ENCODE measurements at regions not wholly inside any gene's neighbourhood (a gene's known extent, or its start where the extent isn't known, plus 50 kb on each side); places are given as distances from the start of the nearest gene placed in this dataset.

DNA sequence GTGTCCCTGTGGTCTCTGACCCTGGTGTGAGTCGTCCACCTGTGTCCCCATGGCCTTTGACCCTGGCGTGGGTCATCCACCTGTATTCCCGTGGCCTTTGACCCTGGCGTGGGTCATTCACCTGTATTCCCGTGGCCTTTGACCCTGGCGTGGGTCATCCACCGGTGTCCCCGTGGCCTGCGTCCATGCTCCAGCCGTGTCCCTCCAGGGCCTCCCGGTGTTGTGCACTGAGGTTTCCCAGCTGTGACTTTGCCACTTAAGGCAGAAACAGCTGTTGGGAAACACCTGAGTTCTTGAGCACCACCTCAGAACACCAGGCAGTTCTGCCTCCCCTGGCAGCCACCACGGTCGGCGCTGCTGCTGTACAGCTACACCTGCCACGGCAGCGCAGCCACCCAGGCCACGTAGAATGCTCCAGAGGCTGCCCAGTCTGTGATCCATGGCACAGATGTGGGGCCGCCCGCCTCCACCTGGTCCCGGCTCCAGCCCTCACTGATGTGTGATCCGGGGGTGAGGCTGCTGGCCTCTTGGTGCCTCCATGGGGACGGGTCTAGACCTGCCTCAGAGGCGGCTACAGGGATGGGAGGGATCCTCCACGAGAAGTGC, 69.1 kb upstream of the GALNT9 start:
- ATAC-seq (no peak), DNase-seq (ENCODE audit: low spot score) (no peak)
- peaks cover 0 to 6% of the 10 kb centered on the region in 2 donors for H3K4me1 Mint-ChIP-seq (ENCODE audit: low read depth in 2 of 2)
- no peak overlapping the region for H3K4me3 Mint-ChIP-seq
- peaks cover 3% of the 10 kb centered on the region for H3K9me3 Mint-ChIP-seq
- peaks cover 0 to 25% of the 10 kb centered on the region in 2 donors for H3K27me3 Mint-ChIP-seq
- H3K27ac Mint-ChIP-seq: no peak overlapping the region
- H3K36me3 Mint-ChIP-seq: no peaks in the 10 kb centered on the region

DNA sequence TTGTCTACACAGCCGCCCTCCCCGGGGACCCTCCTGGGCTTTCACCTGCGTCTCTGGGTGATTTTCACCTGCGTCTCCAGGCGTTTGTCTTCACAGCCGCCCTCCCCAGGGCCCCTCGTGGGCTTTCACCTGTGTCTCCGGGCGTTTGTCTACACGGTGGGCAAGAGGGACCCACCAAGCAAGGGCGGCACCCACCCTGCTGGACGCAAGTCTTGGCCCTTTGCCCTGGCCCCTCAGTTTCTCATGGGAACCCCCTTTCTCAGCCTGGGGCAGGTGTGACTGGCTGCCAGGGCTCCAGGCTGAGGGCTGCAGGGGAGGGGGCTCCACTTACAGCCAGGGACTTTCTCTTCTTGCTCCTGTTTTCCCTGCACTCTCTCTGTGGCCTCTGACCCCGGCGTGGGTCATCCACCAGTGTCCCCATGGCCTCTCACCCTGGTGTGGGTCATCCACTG, 68.6 kb upstream of the GALNT9 start:
- ATAC-seq (no peak), DNase-seq (ENCODE audit: low spot score) (no peak)
- Mint-ChIP-seq H3K27me3 (peaks cover 0 to 25% of the 10 kb centered on the region in 2 donors), H3K9me3 (peaks cover 3% of the 10 kb centered on the region), H3K36me3 (no peaks in the 10 kb centered on the region), H3K27ac (no peak overlapping the region), H3K4me1 (ENCODE audit: low read depth in 2 of 2) (peaks cover 0 to 6% of the 10 kb centered on the region in 2 donors), H3K4me3 (no peak overlapping the region)

DNA sequence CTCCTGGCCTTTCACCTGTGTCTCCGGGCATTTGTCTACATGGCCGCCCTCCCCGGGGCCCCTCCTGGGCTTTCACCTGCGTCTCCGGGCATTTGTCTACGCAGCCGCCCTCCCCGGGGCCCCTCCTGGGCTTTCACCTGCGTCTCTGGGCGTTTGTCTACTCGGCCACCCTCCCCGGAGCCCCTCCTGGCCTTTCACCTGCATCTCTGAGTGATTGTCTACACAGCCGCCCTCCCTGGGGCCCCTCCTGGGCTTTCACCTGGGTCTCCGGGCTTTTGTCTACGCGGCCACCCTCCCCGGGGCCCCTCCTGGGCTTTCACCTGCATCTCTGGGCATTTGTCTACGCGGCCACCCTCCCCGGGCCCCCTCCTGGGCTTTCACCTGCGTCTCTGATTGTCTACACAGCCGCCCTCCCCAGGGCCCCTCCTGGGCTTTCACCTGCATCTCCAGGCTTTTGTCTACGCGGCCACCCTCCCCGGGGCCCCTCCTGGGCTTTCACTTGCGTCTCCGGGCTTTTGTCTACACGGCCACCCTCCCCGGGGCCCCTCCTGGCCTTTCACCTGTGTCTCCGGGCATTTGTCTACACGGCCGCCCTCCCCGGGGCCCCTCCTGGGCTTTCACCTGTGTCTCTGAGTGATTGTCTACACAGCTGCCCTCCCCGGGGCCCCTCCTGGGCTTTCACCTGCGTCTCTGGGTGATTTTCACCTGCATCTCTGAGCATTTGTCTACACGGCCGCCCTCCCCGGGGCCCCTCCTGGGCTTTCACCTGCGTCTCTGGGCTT, 68.0 kb upstream of the GALNT9 start:
- peaks cover 3% of the 10 kb centered on the region for H3K9me3 Mint-ChIP-seq
- H3K36me3 Mint-ChIP-seq: no peaks in the 10 kb centered on the region
- H3K4me1 Mint-ChIP-seq (ENCODE audit: low read depth in 2 of 2): peaks cover 0 to 6% of the 10 kb centered on the region in 2 donors
- peaks cover 0 to 21% of the 10 kb centered on the region in 2 donors for H3K27me3 Mint-ChIP-seq
- ATAC-seq (no peak), DNase-seq (ENCODE audit: low spot score) (no peak)
- no peak overlapping the region for H3K27ac Mint-ChIP-seq
- no peak overlapping the region for H3K4me3 Mint-ChIP-seq

DNA sequence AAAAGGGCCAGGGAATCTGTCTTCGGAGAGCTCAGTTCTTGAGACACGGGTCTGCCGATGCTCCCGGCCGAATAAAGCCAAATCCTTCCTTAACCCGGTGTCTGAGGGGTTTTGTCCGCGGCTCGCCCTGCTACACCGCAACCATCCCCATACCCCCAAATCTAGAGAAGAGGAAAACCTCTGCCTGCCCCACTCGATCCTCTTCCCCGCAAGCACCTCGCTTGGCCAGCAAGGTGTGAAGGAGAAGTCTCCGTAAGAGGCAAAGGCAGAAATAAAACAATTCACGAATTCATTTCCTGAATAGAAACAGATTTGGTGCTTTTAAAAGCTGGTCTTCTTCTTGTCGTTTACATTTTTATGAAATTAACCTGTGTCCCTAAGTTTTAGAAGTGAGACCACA, 67.3 kb upstream of the GALNT9 start:
- peaks cover 3% of the 10 kb centered on the region for H3K9me3 Mint-ChIP-seq
- DNase-seq (ENCODE audit: low spot score) (no peak), ATAC-seq (no peak)
- no peaks in the 10 kb centered on the region for H3K36me3 Mint-ChIP-seq
- no peak overlapping the region for H3K4me3 Mint-ChIP-seq
- H3K27me3 Mint-ChIP-seq: peaks cover 0 to 18% of the 10 kb centered on the region in 2 donors
- H3K4me1 Mint-ChIP-seq (ENCODE audit: low read depth in 2 of 2): peaks cover 0 to 6% of the 10 kb centered on the region in 2 donors
- H3K27ac Mint-ChIP-seq: no peak overlapping the region

DNA sequence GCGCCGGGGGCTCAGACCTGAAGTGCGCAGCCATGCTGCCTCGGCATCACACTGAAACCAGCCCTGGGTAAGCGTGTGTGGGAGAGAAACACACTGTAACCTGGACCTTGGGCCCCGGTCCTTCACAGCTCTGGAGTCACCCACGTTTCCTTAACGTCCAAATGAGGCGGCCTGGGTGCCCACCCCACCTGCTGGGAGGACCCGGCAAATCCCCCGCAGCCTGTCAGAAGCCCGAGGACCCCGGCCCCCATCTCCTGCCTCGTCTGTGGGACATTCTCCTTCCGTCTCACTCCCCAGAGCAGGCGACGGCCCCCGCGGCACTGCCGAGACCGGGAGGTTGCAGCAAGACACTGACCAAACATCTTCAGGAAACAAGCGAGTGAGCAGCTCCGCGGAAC, 66.5 kb upstream of the GALNT9 start:
- H3K27me3 Mint-ChIP-seq: peaks cover 0 to 12% of the 10 kb centered on the region in 2 donors
- H3K4me3 Mint-ChIP-seq: no peak overlapping the region
- ATAC-seq: no peak
- peaks cover 3% of the 10 kb centered on the region for H3K9me3 Mint-ChIP-seq
- no peak for DNase-seq (ENCODE audit: low spot score)
- H3K36me3 Mint-ChIP-seq: no peaks in the 10 kb centered on the region
- H3K4me1 Mint-ChIP-seq (ENCODE audit: low read depth in 2 of 2): peaks cover 0 to 6% of the 10 kb centered on the region in 2 donors
- no peak overlapping the region for H3K27ac Mint-ChIP-seq

DNA sequence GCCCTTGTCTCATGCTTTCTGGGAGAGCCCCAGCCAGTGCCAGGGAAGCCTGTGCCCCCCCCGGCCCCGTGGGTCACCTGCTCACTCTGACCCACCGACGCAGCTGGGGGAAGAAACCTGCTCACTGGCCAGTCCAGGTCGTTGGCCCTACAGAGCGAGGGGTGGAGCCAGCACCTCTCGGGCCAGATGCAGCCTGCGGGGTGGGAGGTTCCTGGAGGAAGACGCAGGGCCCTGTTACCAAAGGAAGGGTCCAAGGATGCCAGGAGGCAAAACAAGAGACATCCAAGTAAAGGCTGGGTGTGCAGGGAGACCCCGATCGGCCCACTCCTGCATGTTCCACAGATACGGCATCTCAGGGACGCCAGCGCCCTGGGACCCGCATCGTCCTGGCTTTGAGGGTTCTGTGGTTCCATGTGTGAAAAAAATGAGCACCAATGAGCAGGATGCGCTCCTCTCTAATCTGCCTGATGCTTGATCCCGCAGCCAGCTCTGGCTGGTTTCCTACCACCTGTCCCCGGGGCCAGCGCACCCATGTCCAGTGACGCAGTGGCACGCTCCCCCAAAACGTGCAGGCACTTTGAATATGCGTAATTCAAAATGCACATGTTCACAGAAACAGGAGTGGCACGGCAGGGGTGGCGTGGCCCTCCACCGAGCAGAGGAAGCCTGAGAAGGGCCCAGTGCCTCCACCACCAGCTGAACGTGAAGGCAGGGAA, 66.0 kb upstream of the GALNT9 start:
- Mint-ChIP-seq H3K36me3 (no peaks in the 10 kb centered on the region), H3K4me1 (ENCODE audit: low read depth in 2 of 2) (peaks cover 0 to 6% of the 10 kb centered on the region in 2 donors), H3K9me3 (peaks cover 3% of the 10 kb centered on the region), H3K4me3 (no peak overlapping the region), H3K27me3 (peaks cover 0 to 10% of the 10 kb centered on the region in 2 donors), H3K27ac (no peak overlapping the region)
- no peak for DNase-seq (ENCODE audit: low spot score)
- ATAC-seq: no peak

DNA sequence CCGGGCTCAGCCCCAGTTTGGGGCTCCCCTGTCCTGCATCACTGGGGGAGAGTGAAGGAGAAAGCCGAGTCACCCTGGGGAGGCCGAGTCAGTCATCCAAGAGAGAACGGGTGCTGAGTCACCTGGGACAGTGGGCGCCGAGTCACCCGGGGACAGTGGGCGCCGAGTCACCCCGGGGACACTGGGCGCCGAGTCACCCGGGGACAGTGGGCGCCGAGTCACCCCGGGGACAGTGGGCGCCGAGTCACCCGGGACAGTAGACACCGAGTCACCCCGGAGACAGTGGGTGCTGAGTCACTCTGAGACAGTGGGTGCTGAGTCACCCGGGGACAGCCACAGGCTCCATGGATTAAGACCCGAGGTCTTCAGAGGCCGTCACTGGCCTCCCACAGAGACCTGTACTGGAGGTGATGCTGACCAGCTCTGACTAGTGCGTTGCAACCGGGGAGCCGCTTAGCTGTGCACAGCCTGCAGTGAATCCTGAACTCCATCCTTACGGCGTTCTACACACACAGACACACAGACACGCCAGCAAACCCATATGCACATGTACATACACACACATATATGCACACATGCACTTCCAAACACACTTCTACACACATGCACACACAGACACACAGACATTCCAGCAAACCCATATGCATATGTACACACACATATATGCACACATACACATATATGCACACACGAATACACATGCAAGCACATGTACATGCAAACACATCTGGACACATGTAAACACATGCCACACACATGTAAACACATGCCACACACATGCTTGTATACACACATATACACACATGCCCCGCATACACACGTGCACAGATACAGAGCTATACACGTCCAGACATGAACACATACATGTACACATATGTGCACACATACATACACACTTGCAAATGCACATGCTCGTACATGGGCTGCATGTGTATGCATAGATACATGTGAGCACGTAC, 64.9 kb upstream of the GALNT9 start:
- Mint-ChIP-seq H3K9me3 (peaks cover 3% of the 10 kb centered on the region), H3K4me1 (ENCODE audit: low read depth in 2 of 2) (peaks cover 0 to 6% of the 10 kb centered on the region in 2 donors), H3K4me3 (no peak overlapping the region), H3K27ac (no peak overlapping the region), H3K27me3 (peaks cover 0 to 10% of the 10 kb centered on the region in 2 donors), H3K36me3 (no peaks in the 10 kb centered on the region)
- ATAC-seq (peak; percentile 63 to 72), DNase-seq (ENCODE audit: low spot score) (no peak)

DNA sequence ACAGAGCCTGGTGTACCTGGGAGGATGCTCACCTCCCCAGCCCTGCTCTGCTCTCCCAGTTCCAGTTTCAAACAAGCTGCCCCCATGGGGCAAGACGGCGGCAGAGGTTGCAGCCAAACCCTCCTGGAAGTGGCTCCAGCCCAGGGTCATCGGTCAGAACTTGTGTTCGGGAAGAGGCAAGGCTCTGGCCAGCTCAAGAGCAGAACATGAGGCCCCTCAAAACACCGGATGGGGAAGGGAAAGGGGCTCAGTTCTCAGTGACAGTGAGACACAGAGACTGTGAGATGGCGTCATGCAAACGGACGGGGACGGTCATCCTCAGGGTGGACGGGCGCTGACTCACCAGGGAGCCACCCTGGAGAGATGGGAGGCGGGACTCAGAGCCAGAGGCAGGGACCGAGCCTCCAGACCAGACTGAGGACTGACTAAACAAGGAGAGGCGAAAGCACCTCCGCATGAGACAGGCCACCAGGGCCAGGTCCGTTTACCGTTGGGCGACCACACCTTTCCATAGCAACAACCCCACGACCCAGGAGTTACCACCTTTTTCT, 63.9 kb upstream of the GALNT9 start:
- H3K27me3 Mint-ChIP-seq: peaks cover 0 to 10% of the 10 kb centered on the region in 2 donors
- ATAC-seq (no peak), DNase-seq (ENCODE audit: low spot score) (no peak)
- H3K36me3 Mint-ChIP-seq: no peaks in the 10 kb centered on the region
- H3K4me3 Mint-ChIP-seq: no peak overlapping the region
- peaks cover 3% of the 10 kb centered on the region for H3K9me3 Mint-ChIP-seq
- H3K27ac Mint-ChIP-seq: no peak overlapping the region
- H3K4me1 Mint-ChIP-seq (ENCODE audit: low read depth in 2 of 2): peaks cover 0 to 6% of the 10 kb centered on the region in 2 donors

DNA sequence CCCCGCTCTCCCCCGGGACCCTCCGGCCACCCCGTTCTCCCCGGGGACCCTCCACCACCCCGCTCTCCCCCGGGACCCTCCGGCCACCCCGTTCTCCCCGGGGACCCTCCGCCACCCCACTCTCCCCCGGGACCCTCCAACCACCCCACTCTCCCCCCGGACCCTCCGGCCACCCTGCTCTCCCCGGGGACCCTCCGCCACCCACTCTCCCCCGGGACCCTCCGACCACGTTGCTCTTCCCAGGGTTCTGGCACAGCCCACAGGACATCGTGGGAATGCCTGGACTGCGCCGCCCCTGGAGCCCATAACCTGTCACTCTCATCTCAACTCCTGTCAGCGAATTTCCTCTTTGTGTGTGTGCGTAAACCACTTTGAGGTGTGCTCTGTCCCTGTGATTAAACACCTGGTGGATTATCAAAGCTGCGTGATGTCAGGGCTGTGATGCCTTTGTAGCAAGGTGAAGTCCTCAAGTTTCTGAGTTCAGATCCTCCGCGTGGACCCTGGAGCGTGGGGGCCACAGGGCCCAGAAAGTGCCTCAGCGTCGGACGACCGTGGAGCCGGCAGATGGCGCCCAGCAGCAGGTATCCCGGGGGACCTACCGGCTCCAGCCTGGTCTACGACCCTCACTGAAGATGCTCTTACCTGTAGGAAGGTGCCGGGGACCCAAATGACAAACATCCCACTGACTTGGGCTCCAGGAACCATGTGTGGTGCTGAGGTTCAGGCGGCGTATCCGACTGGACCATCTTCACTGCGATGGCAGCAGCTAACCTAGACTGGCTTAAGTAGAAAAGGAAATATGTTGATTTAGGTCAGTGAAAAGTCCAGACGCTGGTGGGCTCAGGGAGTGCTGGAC, 63.2 kb upstream of the GALNT9 start:
- Mint-ChIP-seq H3K27me3 (peaks cover 0 to 3% of the 10 kb centered on the region in 2 donors), H3K27ac (no peak overlapping the region), H3K4me1 (ENCODE audit: low read depth in 2 of 2) (peaks cover 0 to 6% of the 10 kb centered on the region in 2 donors), H3K9me3 (peaks cover 3% of the 10 kb centered on the region), H3K36me3 (no peaks in the 10 kb centered on the region), H3K4me3 (no peak overlapping the region)
- no peak for ATAC-seq
- no peak for DNase-seq (ENCODE audit: low spot score)

DNA sequence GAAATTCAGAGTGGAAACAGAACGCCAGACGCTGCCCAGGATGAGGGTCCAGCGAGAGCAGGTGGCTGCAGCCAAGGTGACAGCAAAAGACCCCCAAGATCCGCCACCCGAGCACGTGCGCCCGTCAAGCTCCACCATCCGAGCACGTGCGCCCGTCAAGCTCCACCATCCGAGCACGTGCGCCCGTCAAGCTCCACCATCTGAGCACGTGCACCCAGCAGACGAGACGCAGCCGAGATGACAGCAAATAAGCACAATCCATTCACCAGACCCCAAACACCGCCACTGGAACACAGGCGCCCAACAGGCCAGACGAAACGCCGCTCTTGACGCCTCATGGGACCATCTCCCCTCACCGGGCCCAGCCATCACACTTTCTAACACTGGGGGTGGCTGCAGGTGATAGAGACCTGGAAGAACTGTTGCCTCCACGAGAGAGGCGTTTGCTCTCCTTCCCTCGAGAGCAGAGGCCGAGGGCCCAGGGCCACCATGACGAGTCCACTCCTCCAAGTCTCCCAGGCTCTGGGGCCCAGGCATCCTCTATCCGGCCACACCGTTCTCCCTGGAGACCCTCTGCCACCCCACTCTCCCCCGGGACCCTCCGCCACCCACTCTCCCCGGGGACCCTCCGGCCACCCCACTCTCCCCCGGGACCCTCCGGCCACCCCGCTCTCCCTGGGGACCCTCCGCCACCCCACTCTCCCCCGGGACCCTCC, 62.1 kb upstream of the GALNT9 start:
- H3K36me3 Mint-ChIP-seq: no peaks in the 10 kb centered on the region
- H3K27me3 Mint-ChIP-seq: peaks cover 3 to 7% of the 10 kb centered on the region in 2 donors
- ATAC-seq (no peak), DNase-seq (ENCODE audit: low spot score) (no peak)
- H3K9me3 Mint-ChIP-seq: peaks cover 3% of the 10 kb centered on the region
- no peak overlapping the region for H3K4me3 Mint-ChIP-seq
- peaks cover 0 to 6% of the 10 kb centered on the region in 2 donors for H3K4me1 Mint-ChIP-seq (ENCODE audit: low read depth in 2 of 2)
- no peak overlapping the region for H3K27ac Mint-ChIP-seq

DNA sequence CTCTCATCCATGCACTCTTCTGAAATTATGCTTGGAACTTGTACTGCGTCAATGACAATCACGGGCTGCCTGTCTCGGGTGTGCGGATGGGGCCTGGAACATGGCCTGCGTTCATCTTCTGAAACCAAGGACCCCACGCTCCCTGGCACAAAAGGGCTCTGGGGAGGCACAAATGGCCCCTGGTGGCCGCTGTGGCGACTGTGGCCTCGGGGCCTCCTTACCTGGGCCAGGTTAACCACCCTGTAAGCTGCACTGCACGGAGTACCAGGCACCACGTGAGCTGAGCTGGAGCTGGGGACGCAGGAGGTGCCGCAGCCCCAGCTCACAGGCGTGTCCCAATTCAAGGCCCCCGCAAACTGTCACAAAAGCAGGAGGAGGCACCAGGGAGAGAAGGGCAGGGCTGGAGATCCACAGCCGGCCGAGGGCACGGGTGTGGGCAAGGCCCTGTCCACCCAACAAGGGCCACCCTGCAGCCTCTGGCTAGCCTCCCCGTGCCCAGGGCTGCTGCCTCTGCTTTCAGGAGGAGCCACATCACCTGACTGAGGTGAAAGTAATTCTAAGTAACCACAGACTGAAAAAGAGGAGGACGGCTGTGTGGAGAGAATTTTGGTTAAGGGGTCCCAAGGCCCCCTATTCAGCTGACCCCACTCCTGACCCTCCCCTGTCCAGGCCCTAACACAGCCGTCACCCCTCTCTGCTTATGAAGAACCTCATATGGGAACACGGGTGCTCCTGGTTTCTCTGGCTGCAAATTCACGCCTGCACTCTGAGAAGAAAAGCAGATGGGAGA, 61.1 kb upstream of the GALNT9 start:
- no peak for DNase-seq (ENCODE audit: low spot score)

More for the DNA sequence above, 61.1 kb upstream of the GALNT9 start:
- Mint-ChIP-seq H3K4me3 (no peak overlapping the region), H3K9me3 (peaks cover 3% of the 10 kb centered on the region), H3K27ac (no peak overlapping the region), H3K27me3 (peaks cover 2 to 7% of the 10 kb centered on the region in 2 donors), H3K4me1 (ENCODE audit: low read depth in 2 of 2) (peaks cover 0 to 6% of the 10 kb centered on the region in 2 donors), H3K36me3 (no peaks in the 10 kb centered on the region)
- ATAC-seq: no peak
